PC-3 (cell line): ENCODE measurements at regions not wholly inside any gene's neighbourhood (a gene's known extent, or its start where the extent isn't known, plus 50 kb on each side); places are given as distances from the start of the nearest gene placed in this dataset.

Experiments
- ATAC-seq: fragments of 200-7000 bp; cut with Tn5 transposase; 2 replicates; pipeline ENCODE4 v1.9.1; 2020; ENCODE audit warnings: mild to moderate bottlenecking, moderate library complexity
- BruUV-seq: library from RNA; stranded (reverse); fragments of 400-500 nt; replicated peaks from 2 replicates; lab custom pipeline; 2021; lab: Mats Ljungman, UMichigan
- CTCF ChIA-PET: fragments of 300-600 bp; sonication (Branson Sonifier 250); formaldehyde crosslinking; loops from one replicate; lab custom pipeline; 2022; ENCODE audit warnings: antibody characterized with exemption; lab: Charles Lee
- POLR2A ChIA-PET: fragments of 300-600 bp; sonication (Branson Sonifier 250); formaldehyde crosslinking; loops from one replicate; lab custom pipeline; 2022; ENCODE audit warnings: antibody characterized with exemption; ENCODE audit not compliant: unreplicated experiment; lab: Charles Lee
- DNase-seq: peaks from one replicate; pipeline ENCODE4 v3.0.0-alpha.2; 2015
- H2AFZ ChIP-seq: fragments of 300-600 bp; sonication (generic); 2 replicates; pipeline ENCODE4 v1.6.0; 2016; ENCODE audit warnings: antibody characterized with exemption, low read length
- H3F3A ChIP-seq: fragments of 300-600 bp; sonication (generic); one replicate; pipeline ENCODE4 v1.6.0; 2017; ENCODE audit warnings: antibody characterized with exemption, low read length, control low read depth, mild to moderate bottlenecking; ENCODE audit not compliant: unreplicated experiment
- H3K27ac ChIP-seq: fragments of 300-600 bp; sonication (generic); 2 replicates; pipeline ENCODE4 v1.5.1; 2016; ENCODE audit warnings: mild to moderate bottlenecking, low read length
- H3K27me3 ChIP-seq: fragments of 300-600 bp; sonication (generic); 2 replicates; pipeline ENCODE4 v1.6.1; 2016; ENCODE audit warnings: low read length, mixed read lengths
- H3K36me3 ChIP-seq: fragments of 300-600 bp; sonication (generic); 2 replicates; pipeline ENCODE4 v1.6.1; 2016; ENCODE audit warnings: low read depth, mixed run types, low read length, mixed read lengths
- H3K4me1 ChIP-seq: fragments of 300-600 bp; sonication (generic); 2 replicates; pipeline ENCODE4 v1.5.1; 2016; ENCODE audit warnings: low read length; ENCODE audit not compliant: insufficient read depth
- H3K4me2 ChIP-seq: fragments of 300-600 bp; sonication (generic); 2 replicates; pipeline ENCODE4 v1.6.0; 2016; ENCODE audit warnings: low read length
- H3K4me3 ChIP-seq: fragments of 300-600 bp; sonication (generic); 2 replicates; pipeline ENCODE4 v1.5.1; 2016; ENCODE audit warnings: mild to moderate bottlenecking, low read length, mixed read lengths
- H3K79me2 ChIP-seq: fragments of 300-600 bp; sonication (generic); 2 replicates; pipeline ENCODE4 v1.6.1; 2017; ENCODE audit warnings: low read length, mixed read lengths
- H3K9ac ChIP-seq: fragments of 300-600 bp; sonication (generic); 2 replicates; pipeline ENCODE4 v1.6.0; 2016; ENCODE audit warnings: mild to moderate bottlenecking, low read length
- H3K9me2 ChIP-seq: fragments of 300-600 bp; sonication (generic); replicated peaks from 2 replicates; pipeline ENCODE4 v1.6.1; 2016; ENCODE audit warnings: mixed run types, low read length, mixed read lengths
- H3K9me3 ChIP-seq: fragments of 300-600 bp; sonication (generic); 2 replicates; pipeline ENCODE4 v1.6.1; 2016; ENCODE audit warnings: low read length, mixed read lengths
- H4K20me1 ChIP-seq: fragments of 300-600 bp; sonication (generic); 2 replicates; pipeline ENCODE4 v1.6.1; 2016; ENCODE audit warnings: low read length, mixed read lengths
- EZH2 ChIP-seq: fragments of 300-600 bp; sonication (generic); IDR thresholded peaks from one replicate; pipeline ENCODE4 v1.6.1; 2017; ENCODE audit warnings: antibody characterized with exemption, mild to moderate bottlenecking, low read length; ENCODE audit not compliant: unreplicated experiment
- EZH2phosphoT487 ChIP-seq: fragments of 300-600 bp; sonication (generic); IDR thresholded peaks from 2 replicates; pipeline ENCODE4 v1.6.1; 2018; ENCODE audit warnings: mild to moderate bottlenecking, antibody characterized with exemption, low read length, borderline replicate concordance
- intact Hi-C: fragments of 100-400 bp; cut with micrococcal nuclease; formaldehyde crosslinking; loops from 2 replicates; pipeline ENCODE4 v1.9.0; 2023
- TF ChIP-seq, protein P1 (sequence below): fragments of 300-600 bp; sonication (generic); conservative IDR thresholded peaks from 2 replicates; pipeline ENCODE4 v1.5.1; 2017; ENCODE audit warnings: antibody characterized with exemption, low read depth, mild to moderate bottlenecking, low read length

DNA sequence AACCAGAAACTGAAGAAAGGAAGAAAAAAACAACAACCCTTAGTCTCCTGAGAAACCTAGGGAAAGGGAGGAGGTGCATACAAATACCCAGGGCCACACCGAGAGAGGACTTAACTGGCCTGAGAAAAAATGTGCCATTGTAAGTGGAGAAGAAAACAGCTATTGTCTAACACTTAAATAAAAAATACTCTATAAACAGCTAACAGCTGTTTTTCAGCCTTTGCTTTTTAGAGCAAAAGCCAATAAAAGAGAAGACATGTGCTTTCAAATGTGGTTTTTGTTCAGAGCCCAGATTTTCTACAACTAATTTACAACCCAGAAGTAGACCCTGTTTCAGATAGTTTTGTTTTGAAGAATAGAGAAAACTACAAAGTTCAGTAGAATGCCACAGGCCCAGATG, 56.0 kb upstream of the SLC22A16 start:
- BruUV-seq = no TSS peak
- intact Hi-C loops = no loop called here

DNA sequence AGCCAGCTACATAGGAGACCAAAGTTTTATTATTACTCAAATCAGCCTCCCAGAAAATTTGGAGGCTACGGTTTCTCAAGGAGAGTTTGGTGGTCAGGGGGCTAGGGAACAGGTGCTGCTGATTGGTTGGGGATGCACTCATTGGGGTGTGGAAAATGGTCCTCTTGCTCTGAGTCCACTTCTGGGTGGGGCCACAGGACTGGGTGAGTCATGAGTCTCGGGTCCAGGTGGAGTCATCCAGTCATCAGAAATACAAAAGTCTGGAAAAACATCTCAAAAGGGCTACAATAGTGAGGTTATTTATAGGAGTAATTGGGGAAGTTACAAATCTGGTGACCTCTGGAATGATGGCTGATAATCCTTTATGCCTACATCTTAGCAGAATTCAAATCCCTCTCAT, 54.3 kb upstream of the SLC22A16 start:
- ChIA-PET POLR2A (no interaction called here), CTCF (no interaction called here)
- no peaks in the 10 kb centered on the region for H4K20me1 ChIP-seq
- no peak for DNase-seq
- TF ChIP-seq EZH2phosphoT487 (no peak), EZH2 (no peak)
- TF ChIP-seq, protein P1, sequence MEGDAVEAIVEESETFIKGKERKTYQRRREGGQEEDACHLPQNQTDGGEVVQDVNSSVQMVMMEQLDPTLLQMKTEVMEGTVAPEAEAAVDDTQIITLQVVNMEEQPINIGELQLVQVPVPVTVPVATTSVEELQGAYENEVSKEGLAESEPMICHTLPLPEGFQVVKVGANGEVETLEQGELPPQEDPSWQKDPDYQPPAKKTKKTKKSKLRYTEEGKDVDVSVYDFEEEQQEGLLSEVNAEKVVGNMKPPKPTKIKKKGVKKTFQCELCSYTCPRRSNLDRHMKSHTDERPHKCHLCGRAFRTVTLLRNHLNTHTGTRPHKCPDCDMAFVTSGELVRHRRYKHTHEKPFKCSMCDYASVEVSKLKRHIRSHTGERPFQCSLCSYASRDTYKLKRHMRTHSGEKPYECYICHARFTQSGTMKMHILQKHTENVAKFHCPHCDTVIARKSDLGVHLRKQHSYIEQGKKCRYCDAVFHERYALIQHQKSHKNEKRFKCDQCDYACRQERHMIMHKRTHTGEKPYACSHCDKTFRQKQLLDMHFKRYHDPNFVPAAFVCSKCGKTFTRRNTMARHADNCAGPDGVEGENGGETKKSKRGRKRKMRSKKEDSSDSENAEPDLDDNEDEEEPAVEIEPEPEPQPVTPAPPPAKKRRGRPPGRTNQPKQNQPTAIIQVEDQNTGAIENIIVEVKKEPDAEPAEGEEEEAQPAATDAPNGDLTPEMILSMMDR = no peak
- peak overlapping the region; percentile 90 for H3K27ac ChIP-seq
- H3K27me3 ChIP-seq = no peaks in the 10 kb centered on the region
- no peaks in the 10 kb centered on the region for H3K9me2 ChIP-seq
- no peak overlapping the region for H3K4me2 ChIP-seq
- H3K79me2 ChIP-seq = no peaks in the 10 kb centered on the region
- H3K4me1 ChIP-seq = peaks cover 39% of the 10 kb centered on the region
- no peak for ATAC-seq
- no peaks in the 10 kb centered on the region for H3K36me3 ChIP-seq
- H3K9ac ChIP-seq = no peak overlapping the region
- intact Hi-C loops = no loop called here
- no peaks in the 10 kb centered on the region for H3F3A ChIP-seq
- BruUV-seq = no TSS peak
- no peak overlapping the region for H3K4me3 ChIP-seq
- 0 out of 2 replicates have a peak, but pooled peaks cover 5% of the 10 kb centered on the region for H3K9me3 ChIP-seq
- H2AFZ ChIP-seq = no peak overlapping the region

More for the DNA sequence above, 56.0 kb upstream of the SLC22A16 start:
- Histone ChIP-seq H3K9me3 (0 out of 2 replicates have a peak, but pooled peaks cover 5% of the 10 kb centered on the region), H3F3A (peaks cover under 1% of the 10 kb centered on the region), H3K9me2 (no peaks in the 10 kb centered on the region), H4K20me1 (no peaks in the 10 kb centered on the region), H3K36me3 (no peaks in the 10 kb centered on the region), H3K4me3 (no peak overlapping the region), H3K4me2 (no peak overlapping the region), H3K4me1 (peaks cover 49% of the 10 kb centered on the region), H3K9ac (no peak overlapping the region), H2AFZ (no peak overlapping the region), H3K27me3 (no peaks in the 10 kb centered on the region), H3K79me2 (no peaks in the 10 kb centered on the region), H3K27ac (no peak overlapping the region)
- POLR2A ChIA-PET = no interaction called here
- DNase-seq (no peak), ATAC-seq (no peak)
- TF ChIP-seq EZH2 (no peak), EZH2phosphoT487 (no peak)
- TF ChIP-seq, protein P1 = no peak
- CTCF ChIA-PET = no interaction called here

DNA sequence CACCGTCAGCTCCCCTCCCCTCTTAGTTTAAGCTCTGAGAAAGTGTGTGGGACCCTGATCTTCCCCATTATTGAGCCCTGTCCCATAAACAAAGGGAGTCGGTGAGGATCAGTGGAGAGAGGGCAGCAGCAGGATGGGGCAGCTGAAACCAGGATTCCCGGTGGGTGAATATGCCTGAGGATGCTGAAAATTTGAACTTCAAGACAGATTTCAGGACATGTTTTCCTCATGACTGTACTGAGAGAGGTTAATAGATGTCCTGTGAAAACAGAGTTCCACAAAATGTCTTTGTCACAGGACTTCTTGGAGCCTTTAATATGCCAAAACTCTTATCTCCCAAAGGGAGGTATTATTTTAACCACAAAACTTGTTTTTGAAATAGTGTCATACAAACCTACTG, 53.5 kb upstream of the SLC22A16 start:
- peak; percentile 17 for DNase-seq
- ChIA-PET POLR2A (no interaction called here), CTCF (interaction anchor here (0.6 kb wide), 1 partner anchor 154 kb away, joined by 5 read pairs; no protein-coding TSS in a partner anchor)
- no peaks in the 10 kb centered on the region for H3K79me2 ChIP-seq
- no peaks in the 10 kb centered on the region for H3K9me2 ChIP-seq
- H3K9me3 ChIP-seq = 0 out of 2 replicates have a peak, but pooled peaks cover 5% of the 10 kb centered on the region
- H3K27ac ChIP-seq = peak overlapping the region; percentile 90
- H2AFZ ChIP-seq = no peak overlapping the region
- peaks cover 43% of the 10 kb centered on the region for H3K4me1 ChIP-seq
- no peak overlapping the region for H3K4me2 ChIP-seq
- no TSS peak for BruUV-seq
- no peaks in the 10 kb centered on the region for H3K36me3 ChIP-seq
- H3K27me3 ChIP-seq = no peaks in the 10 kb centered on the region
- H3K4me3 ChIP-seq = no peak overlapping the region
- no peaks in the 10 kb centered on the region for H3F3A ChIP-seq
- no peak for ATAC-seq
- TF ChIP-seq EZH2 = no peak
- no peak for TF ChIP-seq EZH2phosphoT487
- TF ChIP-seq, protein P1 = no peak
- peak overlapping the region; percentile 70 for H3K9ac ChIP-seq
- intact Hi-C loops = loop anchor here (2.0 to 5.0 kb wide), 4 partner anchors 47 to 415 kb away; partner anchors contain the start of gene CDK19
- no peaks in the 10 kb centered on the region for H4K20me1 ChIP-seq
